ENCODE measurements at regions not wholly inside any gene's neighbourhood (a gene's known extent, or its start where the extent isn't known, plus 50 kb on each side); places are given as distances from the start of the nearest gene placed in this dataset.

DNA sequence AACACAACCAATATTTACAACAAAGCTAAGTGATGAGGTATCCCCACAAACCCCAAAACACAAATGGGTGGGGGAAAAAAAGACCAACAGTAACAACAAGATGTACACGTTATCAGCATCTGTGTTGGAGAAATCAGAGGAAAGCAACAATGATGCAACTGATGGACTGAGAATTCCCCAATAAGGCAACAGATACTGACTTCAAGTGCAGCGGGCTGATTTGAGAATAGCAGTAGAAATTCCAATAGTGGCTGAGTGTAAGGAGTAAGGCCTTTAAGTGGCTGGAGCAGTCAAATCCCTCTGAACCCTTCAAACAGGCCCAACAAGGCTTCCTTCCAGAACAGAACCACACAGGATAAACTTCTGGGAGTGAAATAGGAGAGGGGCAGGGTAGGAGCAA, 97.6 kb downstream of the TM2D1 start:
- no peak for DNase-seq

DNA sequence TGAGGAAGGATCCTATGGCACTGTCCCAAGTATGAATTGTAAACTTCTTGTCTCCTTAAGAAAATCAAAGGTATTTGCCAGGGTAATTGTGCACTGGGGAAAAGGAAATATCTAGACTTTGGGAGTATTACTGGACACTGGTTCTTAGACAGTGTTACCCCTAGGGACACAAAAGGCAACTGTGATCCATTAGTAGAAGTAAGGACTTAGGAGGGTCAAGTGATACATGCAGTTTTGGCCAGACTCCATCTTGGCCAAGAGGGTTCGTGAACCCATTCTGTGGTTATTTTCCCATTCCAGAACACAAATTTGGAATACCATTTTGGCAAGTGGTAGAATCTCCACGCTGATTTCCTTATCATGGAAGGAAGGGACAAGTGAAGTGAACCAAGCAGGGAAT, 98.1 kb downstream of the TM2D1 start:
- no peak for DNase-seq

- no peak for DNase-seq
Measured at GRCh38 chr1:61623852-61624251, 101.1 kb downstream of the TM2D1 start.

DNA sequence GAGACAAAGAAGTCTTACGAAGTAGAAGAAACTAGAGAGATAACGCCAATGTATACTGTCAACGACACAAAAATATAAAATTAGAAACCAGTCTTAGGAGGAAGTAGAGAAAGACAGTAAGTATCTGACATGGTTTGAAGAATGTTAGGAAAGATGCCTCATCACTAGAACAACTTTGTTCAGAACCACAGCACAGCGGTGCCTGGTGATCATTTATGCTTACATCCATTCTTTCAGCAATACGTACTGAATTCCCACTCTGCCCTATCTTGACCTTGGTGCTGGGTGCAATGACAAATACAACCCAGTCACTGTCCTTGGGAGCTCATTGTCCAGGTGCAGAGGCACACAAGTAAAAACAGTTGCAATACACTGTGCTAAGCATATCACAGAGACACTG, 104.4 kb downstream of the TM2D1 start:
- no peak for DNase-seq

GRCh38 chr1:61618755-61619154, 106.2 kb downstream of the TM2D1 start:
- DNase-seq, result no peak

GRCh38 chr1:61618193-61618592, 106.7 kb downstream of the TM2D1 start:
- no peak for DNase-seq

GRCh38 chr1:61616830-61617229, 108.1 kb downstream of the TM2D1 start:
- DNase-seq, result no peak

- DNase-seq, result no peak
Measured at GRCh38 chr1:61612602-61613001, 112.3 kb downstream of the TM2D1 start.

GRCh38 chr1:61609040-61609439, 115.9 kb downstream of the TM2D1 start:
- no peak for DNase-seq

- no peak for DNase-seq
Measured at GRCh38 chr1:61607448-61607847, 117.5 kb downstream of the TM2D1 start.

DNA sequence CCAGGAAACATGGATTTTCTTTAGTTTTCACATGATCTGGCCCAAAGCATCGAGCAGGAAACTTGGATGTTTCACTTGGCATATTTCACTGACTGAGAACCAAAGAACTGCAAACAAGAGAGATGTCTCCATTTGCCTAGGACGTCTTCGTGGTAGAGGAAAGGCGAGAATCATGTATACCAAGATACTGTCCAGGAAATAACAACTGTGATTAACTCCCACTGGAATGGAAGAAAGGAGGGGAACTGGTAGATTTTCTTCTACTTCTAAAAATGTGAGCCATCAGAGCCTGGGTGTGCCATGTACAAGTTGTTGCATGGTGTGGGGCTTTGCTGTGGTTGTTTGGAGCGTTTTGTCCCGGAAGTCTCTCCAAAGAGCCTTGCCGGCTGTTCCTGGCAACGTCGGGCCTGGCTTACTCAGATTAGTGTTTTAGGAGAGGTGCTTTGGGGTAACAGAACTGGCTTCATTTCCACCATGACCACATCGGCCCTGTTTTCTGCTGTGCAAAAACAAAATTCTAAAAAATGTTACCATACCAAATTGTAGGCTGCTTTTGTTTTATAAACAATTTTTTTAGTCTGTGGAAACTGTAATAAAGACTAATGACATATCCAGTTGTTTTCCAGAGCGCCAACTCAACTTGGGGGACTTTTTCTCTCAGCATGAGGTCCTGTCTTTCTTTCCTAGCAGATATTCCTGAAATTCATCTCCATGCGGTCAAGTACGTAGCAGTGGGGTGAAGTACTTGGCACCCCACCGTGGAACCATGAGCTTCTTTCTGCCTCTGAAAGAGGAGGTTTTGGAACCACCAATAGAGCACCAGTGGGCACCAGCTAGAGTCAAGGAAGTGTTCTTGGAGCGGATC, 118.3 kb downstream of the TM2D1 start:
- peak; percentile 52 for DNase-seq

DNA sequence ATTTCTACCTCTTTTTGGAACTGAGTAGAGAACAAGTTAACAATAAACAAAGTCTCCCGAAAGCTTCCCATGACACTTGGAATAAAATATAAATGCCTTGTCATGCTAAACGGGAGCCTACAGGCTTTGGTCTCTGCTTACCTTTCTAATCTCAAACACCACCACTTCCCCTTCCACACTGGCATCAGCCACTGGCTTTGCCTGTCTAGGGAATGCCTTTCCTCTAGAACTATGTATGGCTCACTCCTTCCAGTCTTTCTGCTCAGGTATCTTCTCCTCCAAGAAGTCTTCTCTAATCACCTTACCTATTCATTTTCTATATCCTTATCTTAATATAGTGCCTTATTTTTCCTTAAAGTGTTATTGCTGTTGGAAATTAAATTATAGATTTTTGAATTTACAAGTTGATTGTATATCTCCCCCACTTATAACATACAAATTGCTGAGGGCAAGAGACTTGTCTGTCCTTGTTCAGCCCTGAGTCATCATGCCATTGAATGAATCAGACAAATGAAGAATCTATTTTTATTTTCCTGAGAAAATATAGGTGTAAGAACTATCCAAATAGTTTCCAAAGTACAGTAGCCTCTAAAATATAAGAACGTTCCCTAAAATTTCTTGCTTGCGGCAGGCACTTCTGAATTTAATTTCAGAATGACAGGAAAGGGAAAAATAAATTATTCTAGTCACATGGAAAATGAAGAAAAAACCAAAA, 119.2 kb downstream of the TM2D1 start:
- peak; percentile 39 for DNase-seq

- no peak for DNase-seq
Measured at GRCh38 chr1:61604684-61605083, 120.3 kb downstream of the TM2D1 start.

- no peak for DNase-seq
Measured at GRCh38 chr1:61604261-61604660, 120.7 kb downstream of the TM2D1 start.

GRCh38 chr1:61602663-61603062, 122.3 kb downstream of the TM2D1 start:
- no peak for DNase-seq

DNA sequence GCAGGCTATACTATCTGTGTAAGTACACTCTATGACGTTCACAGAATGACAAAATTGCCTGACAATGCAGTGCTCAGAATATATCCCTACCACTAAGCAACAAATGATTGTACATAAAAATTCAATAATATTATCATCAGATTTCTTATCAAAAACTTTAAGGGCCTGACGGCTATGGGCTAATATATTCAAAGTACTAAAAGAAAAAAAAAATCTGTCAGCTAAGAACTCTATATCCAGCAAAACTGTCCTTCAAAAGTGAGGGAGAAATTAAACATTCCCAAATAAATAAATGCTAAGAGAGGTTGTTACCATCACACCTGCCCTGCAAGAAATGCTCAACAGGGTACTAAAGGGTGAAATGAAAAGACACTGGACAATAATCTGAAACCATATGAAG, 127.3 kb downstream of the TM2D1 start:
- no peak for DNase-seq

DNA sequence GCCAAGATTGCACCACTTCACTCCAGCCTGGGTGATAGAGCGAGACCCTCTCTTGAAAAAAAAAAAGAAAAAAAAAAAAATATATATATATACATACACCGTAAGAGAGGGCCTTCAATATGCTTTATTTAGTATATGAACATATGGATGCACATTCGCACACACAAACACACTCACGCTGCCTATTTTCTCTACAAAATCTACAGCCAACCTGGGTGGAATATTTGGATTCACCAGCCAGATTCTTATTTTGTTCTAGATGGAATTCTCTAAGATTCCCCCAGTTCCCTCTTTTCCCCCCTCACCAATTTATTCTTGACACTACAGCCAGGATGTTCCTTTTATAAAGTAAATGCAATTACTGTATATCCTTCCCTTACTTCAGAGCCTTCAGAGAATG, 131.6 kb downstream of the TM2D1 start:
- no peak for DNase-seq

GRCh38 chr1:61591351-61591750, 133.6 kb downstream of the TM2D1 start:
- DNase-seq, result no peak

DNA sequence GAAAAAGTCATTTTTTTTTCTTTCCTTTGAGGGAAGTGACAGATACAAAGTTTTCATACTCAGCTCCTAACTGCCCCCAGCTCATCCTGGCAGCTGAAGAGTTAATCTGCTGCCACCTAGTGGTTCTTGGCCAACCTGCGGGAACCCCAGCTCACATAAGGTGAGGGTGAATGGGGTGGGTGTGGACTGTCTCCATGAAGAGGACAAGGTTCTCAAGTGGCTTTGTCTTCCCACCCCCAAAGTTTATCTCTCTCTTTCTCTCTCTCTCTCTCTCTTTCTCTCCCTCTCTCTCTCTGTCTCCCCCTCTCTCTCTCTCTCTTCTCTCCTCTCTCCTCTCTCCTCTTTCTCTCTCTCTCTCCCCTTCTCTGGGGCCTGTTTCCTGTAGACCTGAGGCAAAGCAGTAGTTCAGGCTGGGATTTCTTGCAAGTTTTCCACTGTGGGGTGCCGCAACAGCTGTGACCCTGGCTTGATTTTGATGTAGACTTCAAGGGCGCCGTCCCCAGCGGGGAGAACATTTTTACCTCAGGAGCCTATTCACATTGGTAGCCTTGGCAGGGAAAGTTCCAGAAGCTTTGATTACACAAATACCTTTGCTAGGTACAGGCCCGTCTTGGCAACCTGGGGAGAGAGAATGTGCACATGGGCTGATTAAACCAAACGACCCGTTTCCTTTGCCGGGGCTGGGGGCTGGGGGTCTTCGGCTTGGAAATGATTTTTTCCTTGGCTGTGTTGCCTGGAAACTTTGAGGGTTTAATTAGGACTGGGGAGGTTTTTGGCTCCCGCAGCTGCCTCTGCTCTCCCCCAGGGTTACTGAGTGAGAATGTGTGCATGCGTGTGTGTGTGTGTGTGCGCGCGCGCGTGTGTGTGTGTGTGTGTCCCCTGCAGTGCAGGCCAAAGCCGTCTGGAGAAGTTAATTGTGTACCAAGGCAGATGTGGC, 135.9 kb downstream of the TM2D1 start:
- DNase-seq, result peak; percentile 83

GRCh38 chr1:61585714-61586113, 139.2 kb downstream of the TM2D1 start:
- no peak for DNase-seq

- DNase-seq, result no peak
Measured at GRCh38 chr1:61583703-61584102, 141.2 kb downstream of the TM2D1 start.

DNA sequence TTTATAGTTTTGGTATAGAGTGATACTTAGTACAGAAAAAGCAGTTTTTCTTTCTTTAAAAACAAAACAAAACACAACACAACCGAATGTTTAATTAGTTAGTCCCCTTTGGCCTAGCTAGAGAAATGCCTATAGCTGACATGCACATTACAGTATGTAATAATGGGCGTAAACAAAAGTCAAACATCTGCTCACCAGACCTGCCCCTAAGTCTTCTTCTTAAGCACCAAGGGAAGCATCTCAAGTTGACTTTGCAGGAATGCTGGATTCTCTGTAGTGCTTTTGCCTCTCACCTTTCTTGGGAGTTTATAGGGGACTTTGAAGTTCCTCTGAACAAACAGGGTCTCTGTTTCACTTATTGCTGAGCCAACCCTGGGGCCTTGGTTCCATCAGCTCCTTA, 143.7 kb downstream of the TM2D1 start:
- DNase-seq, result no peak

DNA sequence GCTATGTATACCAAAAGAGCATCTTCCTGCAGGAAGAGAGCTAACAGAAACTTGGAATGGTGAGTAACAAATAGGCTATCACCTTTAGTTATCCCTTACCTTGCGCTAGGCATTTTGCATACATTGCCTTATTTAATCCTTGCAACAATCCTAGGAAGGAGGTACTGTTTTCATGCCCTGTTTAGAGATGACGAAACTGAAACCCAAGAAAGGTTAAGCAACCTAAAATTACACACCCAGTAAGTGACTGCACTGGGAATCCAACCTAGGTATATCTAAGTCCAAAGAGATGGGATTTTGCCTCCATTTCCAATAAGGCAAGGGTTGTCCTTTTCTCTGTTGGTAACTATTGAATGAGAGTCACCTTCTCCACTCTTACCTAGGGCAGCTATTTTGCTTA, 144.5 kb downstream of the TM2D1 start:
- no peak for DNase-seq

Measured in dermis blood vessel endothelial cell (primary cell).